ENCODE measurements at regions not wholly inside any gene's neighbourhood (a gene's known extent, or its start where the extent isn't known, plus 50 kb on each side); places are given as distances from the start of the nearest gene placed in this dataset.

DNA sequence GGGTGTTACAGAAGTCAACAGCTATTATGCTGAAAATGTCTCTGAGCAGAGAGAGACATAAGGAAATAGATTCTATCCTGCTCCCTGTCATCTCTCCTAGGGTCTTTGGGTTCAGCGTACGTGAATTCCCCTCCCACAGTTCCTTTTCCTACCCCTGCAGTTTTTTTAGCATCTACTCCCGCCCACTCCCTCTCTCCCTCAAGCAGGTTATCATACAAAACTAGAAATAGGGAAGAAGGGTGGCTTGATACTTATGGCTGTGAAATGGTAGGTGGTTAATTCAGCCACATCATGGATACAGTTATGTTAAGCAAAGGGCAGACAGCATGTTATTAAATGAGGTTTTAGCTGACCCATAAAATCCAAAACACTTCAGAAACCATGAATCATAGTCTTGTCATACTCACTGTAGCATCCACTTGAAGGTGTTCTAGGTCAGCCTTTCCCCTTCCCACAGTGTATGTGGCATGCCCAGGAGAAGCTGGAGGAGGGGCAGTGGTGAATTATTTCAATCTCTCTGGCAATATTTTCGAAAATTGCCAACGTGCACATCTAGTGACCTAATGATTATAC, 236.8 kb upstream of the SERP2 start:
- intact Hi-C loops (cut with DNase I), result no loop called here
- Histone ChIP-seq H3K9me3 (no peaks in the 10 kb centered on the region), H3K4me3 (no peak overlapping the region), H3K27me3 (no peaks in the 10 kb centered on the region), H3K27ac (no peak overlapping the region), H3K36me3 (no peaks in the 10 kb centered on the region), H3K4me1 (peaks cover 20% of the 10 kb centered on the region)
- TF ChIP-seq, protein P1, sequence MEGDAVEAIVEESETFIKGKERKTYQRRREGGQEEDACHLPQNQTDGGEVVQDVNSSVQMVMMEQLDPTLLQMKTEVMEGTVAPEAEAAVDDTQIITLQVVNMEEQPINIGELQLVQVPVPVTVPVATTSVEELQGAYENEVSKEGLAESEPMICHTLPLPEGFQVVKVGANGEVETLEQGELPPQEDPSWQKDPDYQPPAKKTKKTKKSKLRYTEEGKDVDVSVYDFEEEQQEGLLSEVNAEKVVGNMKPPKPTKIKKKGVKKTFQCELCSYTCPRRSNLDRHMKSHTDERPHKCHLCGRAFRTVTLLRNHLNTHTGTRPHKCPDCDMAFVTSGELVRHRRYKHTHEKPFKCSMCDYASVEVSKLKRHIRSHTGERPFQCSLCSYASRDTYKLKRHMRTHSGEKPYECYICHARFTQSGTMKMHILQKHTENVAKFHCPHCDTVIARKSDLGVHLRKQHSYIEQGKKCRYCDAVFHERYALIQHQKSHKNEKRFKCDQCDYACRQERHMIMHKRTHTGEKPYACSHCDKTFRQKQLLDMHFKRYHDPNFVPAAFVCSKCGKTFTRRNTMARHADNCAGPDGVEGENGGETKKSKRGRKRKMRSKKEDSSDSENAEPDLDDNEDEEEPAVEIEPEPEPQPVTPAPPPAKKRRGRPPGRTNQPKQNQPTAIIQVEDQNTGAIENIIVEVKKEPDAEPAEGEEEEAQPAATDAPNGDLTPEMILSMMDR (IDR thresholded peaks at IDR 0.05), result no peak
- ATAC-seq (no peak), DNase-seq (no peak)

DNA sequence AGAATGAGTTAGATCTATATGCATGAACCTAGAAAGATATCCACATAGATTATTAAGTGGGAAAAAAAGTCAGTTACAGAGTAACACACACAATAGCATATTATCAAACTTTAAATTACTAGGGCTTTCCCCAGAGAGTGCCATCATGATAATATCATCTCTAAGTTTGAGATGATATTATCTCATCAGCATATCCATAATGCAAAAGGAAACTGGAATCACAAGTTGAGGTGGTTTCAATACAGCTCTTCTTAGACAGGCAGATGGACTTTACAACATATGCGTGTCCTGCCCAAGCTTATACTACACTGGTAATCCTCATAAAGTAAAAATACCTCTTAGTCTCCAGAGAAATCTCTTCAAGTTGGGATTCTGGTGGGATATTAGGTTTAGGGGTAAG, 236.2 kb upstream of the SERP2 start:
- ATAC-seq (no peak), DNase-seq (no peak)
- TF ChIP-seq, protein P1 (IDR thresholded peaks at IDR 0.05), result no peak
- H3K9me3 ChIP-seq, result no peaks in the 10 kb centered on the region
- H3K4me1 ChIP-seq, result peaks cover 20% of the 10 kb centered on the region
- H3K27me3 ChIP-seq, result no peaks in the 10 kb centered on the region
- intact Hi-C loops (cut with DNase I), result no loop called here
- no peak overlapping the region for H3K4me3 ChIP-seq
- no peak overlapping the region for H3K27ac ChIP-seq
- H3K36me3 ChIP-seq, result no peaks in the 10 kb centered on the region

DNA sequence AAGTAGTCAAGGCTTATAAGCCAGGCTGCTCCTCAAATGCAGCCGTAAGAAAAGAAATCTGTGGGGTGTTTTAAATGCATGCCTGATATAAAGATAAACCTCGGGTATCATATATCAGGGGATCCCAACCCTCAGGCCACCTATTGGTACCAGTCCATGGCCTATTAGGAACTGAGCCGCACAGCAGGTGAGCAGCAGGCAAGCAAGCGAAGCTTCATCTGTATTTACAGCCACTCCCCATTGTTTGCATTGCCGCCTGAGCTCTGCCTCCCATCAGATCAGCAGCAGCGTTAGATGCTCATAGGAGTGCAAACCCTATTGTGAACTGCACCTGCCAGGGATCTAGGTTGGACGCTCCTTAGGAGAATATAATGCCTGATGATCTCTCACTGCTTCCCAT, 233.5 kb upstream of the SERP2 start:
- TF ChIP-seq, protein P1 (IDR thresholded peaks at IDR 0.05), result no peak
- intact Hi-C loops (cut with DNase I), result no loop called here
- Histone ChIP-seq H3K36me3 (no peaks in the 10 kb centered on the region), H3K4me3 (no peak overlapping the region), H3K9me3 (no peaks in the 10 kb centered on the region), H3K4me1 (peaks cover 13% of the 10 kb centered on the region), H3K27ac (no peak overlapping the region), H3K27me3 (no peaks in the 10 kb centered on the region)
- ATAC-seq (no peak), DNase-seq (no peak)

- TF ChIP-seq, protein P1 (IDR thresholded peaks at IDR 0.05), result no peak
- ATAC-seq (no peak), DNase-seq (peak; percentile 64)
- peaks cover 8% of the 10 kb centered on the region for H3K4me1 ChIP-seq
- no peaks in the 10 kb centered on the region for H3K36me3 ChIP-seq
- intact Hi-C loops (cut with DNase I), result no loop called here
- peak overlapping the region; percentile 56 for H3K4me3 ChIP-seq
- no peaks in the 10 kb centered on the region for H3K9me3 ChIP-seq
- H3K27ac ChIP-seq, result peak overlapping the region; percentile 94
- H3K27me3 ChIP-seq, result no peaks in the 10 kb centered on the region
These were observed 232.5 kb upstream of the SERP2 start for GRCh38 chr13:44140888-44141724.

- H3K9me3 ChIP-seq, result no peaks in the 10 kb centered on the region
- peak; percentile 99 for ATAC-seq
- H3K4me1 ChIP-seq, result peaks cover 7% of the 10 kb centered on the region
- no peaks in the 10 kb centered on the region for H3K36me3 ChIP-seq
- H3K4me3 ChIP-seq, result peak overlapping the region; percentile 56
- intact Hi-C loops (cut with DNase I), result no loop called here
- peak; percentile 99 for DNase-seq
- TF ChIP-seq, protein P1 (IDR thresholded peaks at IDR 0.05), result no peak
- H3K27ac ChIP-seq, result peak overlapping the region; percentile 94
- H3K27me3 ChIP-seq, result no peaks in the 10 kb centered on the region
These were observed 231.7 kb upstream of the SERP2 start for GRCh38 chr13:44141725-44142539.

All from upper lobe of right lung (tissue), 1 donor.